Ishikawa (cell line): ENCODE measurements at regions not wholly inside any gene's neighbourhood (a gene's known extent, or its start where the extent isn't known, plus 50 kb on each side); places are given as distances from the start of the nearest gene placed in this dataset.

Source experiments
- CEBPB ChIP-seq: IDR thresholded peaks from 2 replicates; pipeline ENCODE4 v1.6.1; 2012
- CREB1 ChIP-seq: IDR thresholded peaks from 2 replicates; pipeline ENCODE4 v1.6.1; 2012; ENCODE audit warnings: low read depth
- EGR1 ChIP-seq: IDR thresholded peaks from 2 replicates; pipeline ENCODE4 v1.6.1; 2012
- EP300 ChIP-seq: IDR thresholded peaks from 2 replicates; pipeline ENCODE4 v1.6.1; 2012; ENCODE audit warnings: borderline replicate concordance
- FOXM1 ChIP-seq: IDR thresholded peaks from 2 replicates; pipeline ENCODE4 v1.6.1; 2012; ENCODE audit warnings: low read depth, borderline replicate concordance
- NFIC ChIP-seq: IDR thresholded peaks from 2 replicates; pipeline ENCODE4 v1.6.1; 2012
- RAD21 ChIP-seq: IDR thresholded peaks from 2 replicates; pipeline ENCODE4 v1.6.1; 2012; ENCODE audit warnings: low read depth
- TAF1 ChIP-seq: IDR thresholded peaks from 2 replicates; pipeline ENCODE4 v1.6.1; 2012; ENCODE audit warnings: low read depth, mild to moderate bottlenecking
- TCF12 ChIP-seq: IDR thresholded peaks from 2 replicates; pipeline ENCODE4 v1.6.1; 2012; ENCODE audit warnings: low read depth
- TEAD4 ChIP-seq: IDR thresholded peaks from 2 replicates; pipeline ENCODE4 v1.6.1; 2012
- YY1 ChIP-seq: IDR thresholded peaks from 2 replicates; pipeline ENCODE4 v1.6.1; 2012; ENCODE audit warnings: low read depth
- ZBTB7A ChIP-seq: IDR thresholded peaks from 2 replicates; pipeline ENCODE4 v1.6.1; 2012; ENCODE audit warnings: low read depth
- TF ChIP-seq, protein P1 (sequence below): IDR thresholded peaks from 2 replicates; pipeline ENCODE4 v1.6.1; 2012
- TF ChIP-seq, protein P2 (sequence below): IDR thresholded peaks from 2 replicates; pipeline ENCODE4 v1.6.1; 2012
- TF ChIP-seq, protein P3 (sequence below): IDR thresholded peaks from 2 replicates; pipeline ENCODE4 v1.6.1; 2012; ENCODE audit warnings: low read depth, mild to moderate bottlenecking

DNA sequence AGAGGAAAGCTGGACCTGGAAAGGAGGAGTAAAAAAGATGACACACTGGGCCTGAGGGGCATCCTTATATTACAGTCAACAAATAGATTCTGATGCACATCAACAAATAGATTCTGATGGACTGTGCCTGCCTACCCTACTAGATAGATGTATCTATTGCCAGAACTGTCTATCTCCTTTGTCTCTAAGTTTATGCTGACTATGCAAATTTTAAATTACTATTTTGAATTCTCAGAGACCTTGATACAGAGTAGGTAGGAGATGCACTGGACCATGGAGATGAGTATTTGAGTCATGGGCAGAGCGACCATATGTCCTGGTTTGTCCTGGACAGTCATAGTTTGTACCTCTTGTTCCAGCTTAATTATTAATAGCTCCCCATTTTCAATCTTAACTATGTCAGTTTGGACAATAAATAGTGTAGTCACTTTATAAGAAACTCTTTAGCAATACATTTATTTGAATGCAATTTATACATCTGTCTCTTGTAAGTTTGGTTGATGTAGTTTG lies 247.9 kb upstream of the PPP1R2C start:
- TF ChIP-seq RAD21 = no peak
- no peak for TF ChIP-seq EGR1
- TF ChIP-seq CEBPB = no peak
- TF ChIP-seq ZBTB7A = no peak
- no peak for TF ChIP-seq NFIC
- TF ChIP-seq, protein P1, sequence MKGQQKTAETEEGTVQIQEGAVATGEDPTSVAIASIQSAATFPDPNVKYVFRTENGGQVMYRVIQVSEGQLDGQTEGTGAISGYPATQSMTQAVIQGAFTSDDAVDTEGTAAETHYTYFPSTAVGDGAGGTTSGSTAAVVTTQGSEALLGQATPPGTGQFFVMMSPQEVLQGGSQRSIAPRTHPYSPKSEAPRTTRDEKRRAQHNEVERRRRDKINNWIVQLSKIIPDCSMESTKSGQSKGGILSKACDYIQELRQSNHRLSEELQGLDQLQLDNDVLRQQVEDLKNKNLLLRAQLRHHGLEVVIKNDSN = no peak
- no peak for TF ChIP-seq TCF12
- TF ChIP-seq, protein P2, sequence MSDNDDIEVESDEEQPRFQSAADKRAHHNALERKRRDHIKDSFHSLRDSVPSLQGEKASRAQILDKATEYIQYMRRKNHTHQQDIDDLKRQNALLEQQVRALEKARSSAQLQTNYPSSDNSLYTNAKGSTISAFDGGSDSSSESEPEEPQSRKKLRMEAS = no peak
- no peak for TF ChIP-seq TEAD4
- TF ChIP-seq TAF1 = no peak
- no peak for TF ChIP-seq CREB1
- TF ChIP-seq, protein P3, sequence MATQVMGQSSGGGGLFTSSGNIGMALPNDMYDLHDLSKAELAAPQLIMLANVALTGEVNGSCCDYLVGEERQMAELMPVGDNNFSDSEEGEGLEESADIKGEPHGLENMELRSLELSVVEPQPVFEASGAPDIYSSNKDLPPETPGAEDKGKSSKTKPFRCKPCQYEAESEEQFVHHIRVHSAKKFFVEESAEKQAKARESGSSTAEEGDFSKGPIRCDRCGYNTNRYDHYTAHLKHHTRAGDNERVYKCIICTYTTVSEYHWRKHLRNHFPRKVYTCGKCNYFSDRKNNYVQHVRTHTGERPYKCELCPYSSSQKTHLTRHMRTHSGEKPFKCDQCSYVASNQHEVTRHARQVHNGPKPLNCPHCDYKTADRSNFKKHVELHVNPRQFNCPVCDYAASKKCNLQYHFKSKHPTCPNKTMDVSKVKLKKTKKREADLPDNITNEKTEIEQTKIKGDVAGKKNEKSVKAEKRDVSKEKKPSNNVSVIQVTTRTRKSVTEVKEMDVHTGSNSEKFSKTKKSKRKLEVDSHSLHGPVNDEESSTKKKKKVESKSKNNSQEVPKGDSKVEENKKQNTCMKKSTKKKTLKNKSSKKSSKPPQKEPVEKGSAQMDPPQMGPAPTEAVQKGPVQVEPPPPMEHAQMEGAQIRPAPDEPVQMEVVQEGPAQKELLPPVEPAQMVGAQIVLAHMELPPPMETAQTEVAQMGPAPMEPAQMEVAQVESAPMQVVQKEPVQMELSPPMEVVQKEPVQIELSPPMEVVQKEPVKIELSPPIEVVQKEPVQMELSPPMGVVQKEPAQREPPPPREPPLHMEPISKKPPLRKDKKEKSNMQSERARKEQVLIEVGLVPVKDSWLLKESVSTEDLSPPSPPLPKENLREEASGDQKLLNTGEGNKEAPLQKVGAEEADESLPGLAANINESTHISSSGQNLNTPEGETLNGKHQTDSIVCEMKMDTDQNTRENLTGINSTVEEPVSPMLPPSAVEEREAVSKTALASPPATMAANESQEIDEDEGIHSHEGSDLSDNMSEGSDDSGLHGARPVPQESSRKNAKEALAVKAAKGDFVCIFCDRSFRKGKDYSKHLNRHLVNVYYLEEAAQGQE = no peak
- no peak for TF ChIP-seq EP300
- no peak for TF ChIP-seq FOXM1
- TF ChIP-seq YY1 = no peak

DNA sequence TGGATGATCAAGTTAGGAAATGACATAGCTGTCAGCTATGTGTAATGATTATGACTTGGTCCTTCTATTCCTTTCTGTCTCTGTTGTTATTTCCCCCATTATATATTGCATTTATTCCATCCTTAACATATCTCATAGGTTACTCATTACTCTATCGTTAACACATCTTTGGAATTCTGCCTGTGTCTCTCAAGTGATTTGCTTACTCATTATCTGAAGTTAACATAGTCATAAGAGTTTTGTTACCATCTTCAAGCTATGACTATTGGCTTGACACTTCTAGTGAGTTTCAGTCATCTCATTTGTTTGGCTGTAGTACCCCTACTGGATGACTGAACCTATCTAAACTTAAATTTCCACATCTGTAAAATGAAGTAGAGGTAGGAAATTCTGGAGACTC lies 286.1 kb upstream of the PPP1R2C start:
- TF ChIP-seq EGR1 = no peak
- TF ChIP-seq CREB1 = no peak
- TF ChIP-seq CEBPB = no peak
- TF ChIP-seq EP300 = no peak
- TF ChIP-seq TEAD4 = no peak
- TF ChIP-seq, protein P1 = no peak
- TF ChIP-seq FOXM1 = no peak

DNA sequence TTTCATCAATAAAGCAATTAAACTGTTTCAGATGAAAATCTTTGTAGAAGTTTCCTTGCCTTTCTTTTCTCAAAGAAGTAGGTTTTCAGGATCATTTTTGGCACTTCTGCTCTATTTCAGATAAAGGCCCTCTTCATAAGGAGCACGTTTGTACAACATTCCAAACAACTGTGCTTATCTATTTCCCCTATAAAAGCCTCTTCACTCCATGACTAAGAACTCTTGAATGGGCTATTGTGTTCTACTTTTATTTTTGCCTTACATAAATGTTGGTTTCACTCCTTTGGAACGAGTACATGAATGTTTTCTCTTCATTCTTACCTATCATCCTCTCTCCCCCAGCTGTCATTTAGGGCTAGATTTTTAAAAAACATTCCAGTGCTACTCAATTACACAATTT lies 288.0 kb upstream of the PPP1R2C start:
- TF ChIP-seq YY1 (no peak), TEAD4 (no peak), NFIC (no peak), ZBTB7A (no peak), TCF12 (no peak), CREB1 (no peak)
- TF ChIP-seq, protein P3 = no peak

DNA sequence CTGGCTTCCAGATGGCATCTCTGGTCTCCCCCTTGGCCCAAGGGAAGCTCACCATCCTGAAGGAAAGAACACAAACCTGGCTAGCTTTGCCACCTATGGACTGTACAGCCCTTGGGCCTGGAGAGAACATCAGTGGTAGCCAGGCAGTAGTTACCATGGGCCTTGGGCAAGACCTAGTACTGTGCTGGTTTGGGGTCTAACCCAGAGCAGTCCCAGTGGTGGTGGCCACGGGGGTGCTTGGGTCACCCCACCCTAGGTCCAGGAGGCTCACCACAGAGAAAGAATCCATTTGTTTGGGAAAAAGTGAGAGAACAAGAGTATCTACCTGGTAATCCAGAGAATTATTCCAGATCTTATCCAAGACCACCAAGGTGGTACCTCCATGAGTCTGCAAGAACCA lies 290.7 kb upstream of the PPP1R2C start:
- TF ChIP-seq EP300 = no peak
- TF ChIP-seq, protein P1 = no peak

DNA sequence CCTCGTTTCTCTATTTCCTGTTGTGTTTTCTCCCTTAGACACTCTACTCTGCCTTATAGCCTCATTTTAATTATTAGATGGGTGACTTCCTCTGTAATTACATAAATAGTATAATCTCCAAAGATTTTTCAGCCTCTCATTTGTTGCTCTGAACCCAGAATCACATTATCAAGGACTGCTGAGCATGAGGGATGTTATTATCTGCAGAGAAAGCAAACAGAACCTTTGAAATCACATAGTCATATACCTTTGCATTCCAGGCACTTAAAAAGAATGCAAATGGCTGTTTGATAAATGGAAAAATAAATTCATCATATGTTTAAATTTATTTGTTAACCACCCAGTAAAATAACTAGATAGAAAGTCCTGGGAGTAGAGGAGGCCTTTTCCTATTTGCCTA lies 305.1 kb upstream of the PPP1R2C start:
- no peak for TF ChIP-seq NFIC
- TF ChIP-seq EGR1 = no peak
- no peak for TF ChIP-seq CEBPB
- TF ChIP-seq CREB1 = no peak
- no peak for TF ChIP-seq TCF12
- TF ChIP-seq ZBTB7A = no peak
- TF ChIP-seq TEAD4 = no peak
- TF ChIP-seq, protein P2 = no peak

DNA sequence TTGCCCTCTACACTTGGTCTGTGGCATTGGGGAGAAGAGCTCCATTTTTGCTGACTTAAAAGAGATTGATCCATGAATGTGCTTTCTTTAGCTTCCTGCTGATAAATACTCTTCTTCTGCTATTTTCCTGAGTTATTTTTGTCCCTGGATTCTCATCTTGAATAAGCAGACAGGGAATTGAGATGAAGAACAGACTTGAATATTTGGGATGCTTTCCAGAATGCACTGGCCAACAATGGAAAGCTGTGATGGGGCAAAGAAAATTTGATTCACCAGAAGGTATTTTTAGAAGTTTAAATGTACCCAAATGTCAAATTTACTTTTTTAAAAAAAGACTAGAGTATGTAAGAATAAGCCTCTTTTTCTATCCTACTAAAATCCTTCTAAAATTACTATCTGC lies 309.9 kb upstream of the PPP1R2C start:
- TF ChIP-seq TEAD4 (no peak), ZBTB7A (no peak), EP300 (no peak), EGR1 (no peak)
- TF ChIP-seq, protein P2 = no peak
